Fibroblast of lung (primary cell): ENCODE measurements at regions not wholly inside any gene's neighbourhood (a gene's known extent, or its start where the extent isn't known, plus 50 kb on each side); places are given as distances from the start of the nearest gene placed in this dataset.

Experiments used
- DNase-seq, 2 donors: peaks; one replicate each; pipeline versions ENCODE4 v3.0.0 to v3.0.0-alpha.2; 2010; ENCODE audit warnings: low read depth in 2 of 2
- H2AFZ ChIP-seq: 2 replicates; pipeline ENCODE4 v1.5.1; 2012; ENCODE audit warnings: low read length, control low read depth, inconsistent platforms
- H3K27ac ChIP-seq: 2 replicates; pipeline ENCODE4 v1.5.1; 2011; ENCODE audit warnings: low read length, control low read depth; ENCODE audit not compliant: insufficient read depth
- H3K27me3 ChIP-seq: 2 replicates; pipeline ENCODE4 v1.5.1; 2011; ENCODE audit warnings: mild to moderate bottlenecking, low read length; ENCODE audit not compliant: control insufficient read depth, insufficient read depth
- H3K36me3 ChIP-seq: 2 replicates; pipeline ENCODE4 v1.5.1; 2011; ENCODE audit warnings: low read length; ENCODE audit not compliant: control insufficient read depth, insufficient read depth
- H3K4me1 ChIP-seq: 2 replicates; pipeline ENCODE4 v1.5.1; 2011; ENCODE audit warnings: low read length; ENCODE audit not compliant: control insufficient read depth, insufficient read depth; ENCODE audit errors: extremely low read depth
- H3K4me2 ChIP-seq: 2 replicates; pipeline ENCODE4 v1.5.1; 2011; ENCODE audit warnings: low read length, control low read depth; ENCODE audit not compliant: insufficient read depth; ENCODE audit errors: extremely low read depth
- H3K4me3 ChIP-seq, 4 experiments: fragments of 200-600 bp in 1 of 4; sonication (generic) in 1 of 4; replicated peaks in 1 of 4; 2 replicates each; pipeline ENCODE4 v1.5.1; 2011 to 2016; ENCODE audit warnings: low read length in 4 of 4, low read depth in 3 of 4, mild to moderate bottlenecking in 3 of 4, control low read depth in 2 of 4, inconsistent platforms in 1 of 4, mixed read lengths in 1 of 4; ENCODE audit not compliant: insufficient read depth in 1 of 4; ENCODE audit errors: control extremely low read depth in 1 of 4
- H3K79me2 ChIP-seq: 2 replicates; pipeline ENCODE4 v1.5.1; 2012; ENCODE audit warnings: mild to moderate bottlenecking, low read length, inconsistent platforms; ENCODE audit not compliant: control insufficient read depth, insufficient read depth
- H3K9ac ChIP-seq: 2 replicates; pipeline ENCODE4 v1.5.1; 2011; ENCODE audit warnings: mild to moderate bottlenecking, low read length, control low read depth; ENCODE audit not compliant: insufficient read depth
- H3K9me3 ChIP-seq: 2 replicates; pipeline ENCODE4 v1.5.1; 2012; ENCODE audit warnings: low read depth, low read length; ENCODE audit not compliant: control insufficient read depth, insufficient read depth
- H4K20me1 ChIP-seq: 2 replicates; pipeline ENCODE4 v1.5.1; 2011; ENCODE audit warnings: low read length; ENCODE audit not compliant: control insufficient read depth, insufficient read depth; ENCODE audit errors: extremely low read depth
- CTCF ChIP-seq, 2 donors: IDR thresholded peaks in 1 of 2; conservative IDR thresholded peaks in 1 of 2; 1 replicate in 1 of 2; 2 replicates in 1 of 2; pipeline ENCODE4 v1.5.1; 2011 to 2012; ENCODE audit warnings: low read length in 2 of 2, control low read depth in 1 of 2, inconsistent platforms in 1 of 2, low read depth in 1 of 2, mild to moderate bottlenecking in 1 of 2
- EZH2 ChIP-seq: IDR thresholded peaks from 2 replicates; pipeline ENCODE4 v1.5.1; 2012; ENCODE audit warnings: low read length, control low read depth, mild to moderate bottlenecking; ENCODE audit errors: missing control alignments

DNA sequence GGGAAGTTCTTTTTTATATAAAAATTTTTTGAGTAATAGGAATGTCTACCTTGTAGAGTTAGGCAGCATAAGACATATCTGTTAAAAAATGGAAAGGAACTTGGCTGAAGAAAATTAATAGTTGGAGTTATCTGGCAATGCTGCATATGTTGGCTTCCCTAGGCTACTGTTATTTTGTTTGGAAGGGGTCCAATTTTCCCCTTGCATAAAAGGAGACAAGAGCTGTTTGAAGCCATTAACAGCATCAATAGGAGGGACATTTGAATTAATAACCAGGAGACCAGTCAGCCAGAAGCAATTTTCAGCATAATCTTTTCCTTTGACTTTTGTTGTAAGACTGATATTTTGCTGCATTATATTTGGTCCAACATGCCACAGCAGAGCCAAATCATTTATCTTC lies 80.9 kb upstream of the TAB2 start:
- DNase-seq = peak; percentile 57 to 90
- no peak overlapping the region for H3K4me2 ChIP-seq
- H3K4me1 ChIP-seq = peaks cover 4% of the 10 kb centered on the region
- H3K9me3 ChIP-seq = no peaks in the 10 kb centered on the region
- H2AFZ ChIP-seq = no peak overlapping the region
- TF ChIP-seq EZH2 = no peak
- no peak for TF ChIP-seq CTCF (conservative IDR thresholded peaks at IDR 0.05 in 1 of 2, IDR thresholded peaks at IDR 0.05 in 1 of 2; ENCODE audit: low read depth in 1 of 2, low read length in 2 of 2)
- H3K27me3 ChIP-seq = peaks cover 2% of the 10 kb centered on the region
- H3K9ac ChIP-seq = no peak overlapping the region
- H4K20me1 ChIP-seq = no peaks in the 10 kb centered on the region
- no peaks in the 10 kb centered on the region for H3K36me3 ChIP-seq
- no peak overlapping the region for H3K27ac ChIP-seq
- H3K4me3 ChIP-seq = no peak overlapping the region
- H3K79me2 ChIP-seq = no peaks in the 10 kb centered on the region

DNA sequence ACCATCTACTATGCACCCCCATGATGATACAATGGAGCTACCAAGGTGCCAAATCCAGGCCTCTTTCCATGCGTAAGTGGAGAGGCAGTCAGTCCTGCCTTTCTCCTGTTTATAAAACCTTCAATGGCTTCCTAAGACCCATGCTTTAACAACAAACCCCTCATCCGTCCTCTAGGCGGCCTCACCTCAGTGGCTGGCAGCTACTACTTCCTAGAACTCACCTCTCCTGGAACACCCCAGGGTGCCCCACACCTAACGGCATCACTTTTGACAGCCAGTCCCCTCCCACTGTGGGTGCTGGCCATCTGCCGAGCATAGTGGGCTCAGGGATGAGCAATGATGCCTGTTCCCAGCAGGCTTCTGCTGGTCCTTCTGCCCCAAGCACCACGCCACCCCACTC lies 80.0 kb upstream of the TAB2 start:
- Histone ChIP-seq H3K9ac (no peak overlapping the region), H3K27ac (no peak overlapping the region), H3K9me3 (no peaks in the 10 kb centered on the region), H3K79me2 (no peaks in the 10 kb centered on the region), H4K20me1 (no peaks in the 10 kb centered on the region), H3K27me3 (peaks cover 2% of the 10 kb centered on the region), H3K4me1 (peaks cover 4% of the 10 kb centered on the region), H3K4me2 (no peak overlapping the region), H3K36me3 (no peaks in the 10 kb centered on the region), H2AFZ (no peak overlapping the region), H3K4me3 (no peak overlapping the region)
- no peak for TF ChIP-seq EZH2
- no peak for TF ChIP-seq CTCF (conservative IDR thresholded peaks at IDR 0.05 in 1 of 2, IDR thresholded peaks at IDR 0.05 in 1 of 2; ENCODE audit: low read depth in 1 of 2, low read length in 2 of 2)
- DNase-seq = no peak

GRCh38 chr6:149239573-149240209 lies 77.8 kb upstream of the TAB2 start:
- no peak for TF ChIP-seq CTCF (conservative IDR thresholded peaks at IDR 0.05 in 1 of 2, IDR thresholded peaks at IDR 0.05 in 1 of 2; ENCODE audit: low read depth in 1 of 2, low read length in 2 of 2)
- no peak for TF ChIP-seq EZH2
- Histone ChIP-seq H2AFZ (no peak overlapping the region), H3K79me2 (no peaks in the 10 kb centered on the region), H3K4me1 (no peaks in the 10 kb centered on the region), H3K9me3 (no peaks in the 10 kb centered on the region), H3K27me3 (peaks cover 2% of the 10 kb centered on the region), H3K36me3 (no peaks in the 10 kb centered on the region), H3K27ac (no peak overlapping the region), H3K4me2 (no peak overlapping the region), H3K4me3 (no peak overlapping the region), H3K9ac (no peak overlapping the region), H4K20me1 (no peaks in the 10 kb centered on the region)
- no peak for DNase-seq
